K562 (cell line): ENCODE measurements at regions not wholly inside any gene's neighbourhood (a gene's known extent, or its start where the extent isn't known, plus 50 kb on each side); places are given as distances from the start of the nearest gene placed in this dataset.

Experiments used
- ATAC-seq: fragments of 200-7000 bp; cut with Tn5 transposase; 3 replicates; pipeline ENCODE4 v1.9.1; 2020; ENCODE audit warnings: moderate library complexity
- BruUV-seq: library from RNA; stranded (reverse); fragments of 400-500 nt; replicated peaks from 2 replicates; lab custom pipeline; 2021; lab: Mats Ljungman, UMichigan
- CTCF ChIA-PET: fragments of 300-600 bp; formaldehyde crosslinking; extraction: SDS; loops from one replicate; lab custom pipeline; 2021; ENCODE audit warnings: low intra/inter-chr PET ratio; lab: Yijun Ruan, JAX
- POLR2A ChIA-PET: fragments of 300-600, 350-650 bp; sonication (Branson Sonifier 250); formaldehyde crosslinking; extraction: SDS; loops from one replicate; lab custom pipeline; 2021; ENCODE audit warnings: antibody characterized with exemption, inconsistent platforms; lab: Yijun Ruan, JAX
- DNase-seq, 4 experiments: peaks; one replicate each; pipeline versions ENCODE4 v3.0.0 to v3.0.0-alpha.2; 2011 to 2018; ENCODE audit warnings: low spot score in 3 of 4, mixed read lengths in 3 of 4; ENCODE audit errors: extremely low read depth in 1 of 4
- FAIRE-seq: peaks from 2 replicates; lab custom pipeline; 2011; peaks lifted over from hg19 to GRCh38; lab: Jason Lieb, UNC
- H2AFZ ChIP-seq: 2 replicates; pipeline ENCODE4 v1.6.0; 2011; ENCODE audit warnings: low read depth, low read length, control low read depth, inconsistent platforms
- H3K27ac ChIP-seq: fragments of 200-600 bp; 3 replicates; pipeline ENCODE4 v1.8.0; 2011; ENCODE audit warnings: low read depth, mild to moderate bottlenecking, control low read depth, inconsistent platforms, low read length, moderate library complexity, mixed read lengths; ENCODE audit errors: extremely low read depth
- H3K27me3 ChIP-seq, 2 experiments: fragments of 300-600 bp in 1 of 2; 2 replicates in 1 of 2; 3 replicates in 1 of 2; pipeline versions ENCODE4 v1.6.0 to v1.8.0; 2011; ENCODE audit warnings: inconsistent platforms in 2 of 2, low read length in 2 of 2, mild to moderate bottlenecking in 1 of 2, mixed read lengths in 1 of 2, moderate library complexity in 1 of 2; ENCODE audit not compliant: control insufficient read depth in 2 of 2, insufficient read depth in 2 of 2
- H3K36me3 ChIP-seq: fragments of 300-600 bp; 3 replicates; pipeline ENCODE4 v1.8.0; 2011; ENCODE audit warnings: mild to moderate bottlenecking, low read length, inconsistent platforms; ENCODE audit not compliant: control insufficient read depth, insufficient read depth
- H3K4me1 ChIP-seq, 2 experiments: fragments of 200-600 bp in 1 of 2; replicated peaks in 1 of 2; 2 replicates in 1 of 2; 3 replicates in 1 of 2; pipeline versions ENCODE4 v1.5.1 to v1.8.0; 2011; ENCODE audit warnings: inconsistent platforms in 2 of 2, low read length in 2 of 2, mild to moderate bottlenecking in 1 of 2, mixed read lengths in 1 of 2, moderate library complexity in 1 of 2; ENCODE audit not compliant: control insufficient read depth in 2 of 2, insufficient read depth in 2 of 2
- H3K4me2 ChIP-seq: 2 replicates; pipeline ENCODE4 v1.6.1; 2011; ENCODE audit warnings: low read length, control low read depth, inconsistent platforms, mixed read lengths; ENCODE audit not compliant: insufficient read depth
- H3K4me3 ChIP-seq: fragments of 200-600 bp; sonication (generic), shearing (Covaris generic); 2 replicates; pipeline ENCODE4 v1.5.1; 2016; ENCODE audit warnings: control low read depth, inconsistent platforms
- H3K79me2 ChIP-seq: fragments of 200-600 bp; 3 replicates; pipeline ENCODE4 v1.8.0; 2011; ENCODE audit warnings: low read length, inconsistent platforms; ENCODE audit not compliant: control insufficient read depth, insufficient read depth
- H3K9ac ChIP-seq, 2 experiments: 2 replicates each; pipeline versions ENCODE4 v1.6.0 to v1.6.1; 2011; ENCODE audit warnings: low read depth in 2 of 2, low read length in 2 of 2, control low read depth in 1 of 2, inconsistent platforms in 1 of 2, mild to moderate bottlenecking in 1 of 2, mixed read lengths in 1 of 2; ENCODE audit not compliant: insufficient read depth in 1 of 2
- H3K9me1 ChIP-seq: one replicate; pipeline ENCODE4 v1.6.0; 2011; ENCODE audit warnings: inconsistent platforms, mild to moderate bottlenecking, low read length, moderate library complexity; ENCODE audit not compliant: control insufficient read depth, insufficient read depth
- H3K9me3 ChIP-seq: replicated peaks from 2 replicates; pipeline ENCODE4 v1.5.1; 2011; ENCODE audit warnings: low read depth, low read length, inconsistent platforms; ENCODE audit not compliant: control insufficient read depth, insufficient read depth
- H4K20me1 ChIP-seq: replicated peaks from 2 replicates; pipeline ENCODE4 v1.6.1; 2011; ENCODE audit warnings: low read length, inconsistent platforms, mixed read lengths; ENCODE audit not compliant: control insufficient read depth, insufficient read depth
- BCL6 ChIP-seq: fragments of 250-450 bp; sonication (Bioruptor Pico); IDR thresholded peaks from 2 replicates; pipeline ENCODE4 v1.4.0; 2020
- KDM4B ChIP-seq, 2 experiments: fragments of 450-650 bp in 1 of 2; sonication (generic) in 1 of 2; IDR thresholded peaks; 2 replicates each; pipeline ENCODE4 v1.6.1; 2016 to 2017; ENCODE audit warnings: borderline replicate concordance in 2 of 2, antibody characterized with exemption in 1 of 2, low read depth in 1 of 2, mild to moderate bottlenecking in 1 of 2
- MEF2D ChIP-seq: conservative IDR thresholded peaks from 2 replicates; pipeline ENCODE4 v1.6.1; 2016; ENCODE audit warnings: low read depth, missing genetic modification characterization, missing compliant biosample characterization
- NFIC ChIP-seq: fragments of 450-650 bp; IDR thresholded peaks from 2 replicates; pipeline ENCODE4 v1.6.1; 2017; ENCODE audit warnings: mild to moderate bottlenecking, inconsistent platforms
- POLR2A ChIP-seq: fragments of 450-650 bp; conservative IDR thresholded peaks from 2 replicates; pipeline ENCODE4 v1.6.1; 2016
- PTRF ChIP-seq: fragments of 450-650 bp; IDR thresholded peaks from 2 replicates; pipeline ENCODE4 v1.6.1; 2016; ENCODE audit warnings: mild to moderate bottlenecking, missing genetic modification characterization, missing compliant biosample characterization
- SIRT6 ChIP-seq: IDR thresholded peaks from one replicate; pipeline ENCODE4 v1.6.1; 2012; ENCODE audit warnings: low read depth, mild to moderate bottlenecking, control low read depth, inconsistent platforms, low read length, moderate library complexity
- SMARCC2 ChIP-seq: fragments of 450-650 bp; IDR thresholded peaks from 2 replicates; pipeline ENCODE4 v1.6.1; 2017; ENCODE audit warnings: antibody characterized with exemption, moderate library complexity, mild to moderate bottlenecking, low read depth
- SUPT5H ChIP-seq: fragments of 450-650 bp; IDR thresholded peaks from 2 replicates; pipeline ENCODE4 v1.6.1; 2016
- ZBTB8A ChIP-seq: fragments of 450-650 bp; IDR thresholded peaks from 2 replicates; pipeline ENCODE4 v1.6.1; 2018; ENCODE audit warnings: mild to moderate bottlenecking, moderate library complexity; ENCODE audit not compliant: partially characterized antibody
- ZFX ChIP-seq: sonication (generic); formaldehyde crosslinking; IDR thresholded peaks from 2 replicates; pipeline ENCODE4 v1.8.0; 2022; ENCODE audit warnings: mild to moderate bottlenecking, missing genetic modification reagents, moderate library complexity
- WGBS: fragments of 100-300 bp; shearing (Covaris generic); methylation state at CpG from one replicate; pipeline ENCODE4 v1.1.6; 2016; ENCODE audit warnings: low coverage, mixed read lengths; ENCODE audit not compliant: insufficient coverage; ENCODE audit errors: missing lambda C conversion rate; 5-methylcytosine and 5-hydroxymethylcytosine counted together
- in situ Hi-C: fragments of 300-500 bp; cut with MboI; formaldehyde crosslinking; loops from 4 replicates; pipeline ENCODE4 v1.15.0; 2018; ENCODE audit warnings: inconsistent platforms, mixed read lengths
- intact Hi-C: fragments of 100-400 bp; cut with micrococcal nuclease; formaldehyde crosslinking; loops from 2 replicates; pipeline ENCODE4 v1.14.2; 2022
- TF ChIP-seq, protein P1 (sequence below): sonication (generic); formaldehyde crosslinking; IDR thresholded peaks from 2 replicates; pipeline ENCODE4 v1.8.1; 2022; ENCODE audit warnings: missing genetic modification reagents
- TF ChIP-seq, protein P2 (sequence below): sonication (generic); formaldehyde crosslinking; IDR thresholded peaks from 2 replicates; pipeline ENCODE4 v1.8.1; 2023; ENCODE audit warnings: mild to moderate bottlenecking, missing genetic modification reagents
- TF ChIP-seq, protein P3 (sequence below): IDR thresholded peaks from 2 replicates; pipeline ENCODE4 v1.6.1; 2014; ENCODE audit warnings: antibody characterized with exemption
- TF ChIP-seq, protein P4 (sequence below): sonication (generic); formaldehyde crosslinking; IDR thresholded peaks from 2 replicates; pipeline ENCODE4 v1.8.0; 2022; ENCODE audit warnings: mild to moderate bottlenecking, missing genetic modification reagents
- TF ChIP-seq, protein P5 (sequence below), 2 experiments: IDR thresholded peaks; 2 replicates each; pipeline ENCODE4 v1.6.1; 2011; ENCODE audit warnings: borderline replicate concordance in 1 of 2, control low read depth in 1 of 2, low read depth in 1 of 2, low read length in 1 of 2, mild to moderate bottlenecking in 1 of 2, mixed read lengths in 1 of 2, moderate library complexity in 1 of 2; ENCODE audit not compliant: insufficient read depth in 1 of 2, insufficient read length in 1 of 2, poor library complexity in 1 of 2, severe bottlenecking in 1 of 2; ENCODE audit errors: extremely low read depth in 1 of 2

DNA sequence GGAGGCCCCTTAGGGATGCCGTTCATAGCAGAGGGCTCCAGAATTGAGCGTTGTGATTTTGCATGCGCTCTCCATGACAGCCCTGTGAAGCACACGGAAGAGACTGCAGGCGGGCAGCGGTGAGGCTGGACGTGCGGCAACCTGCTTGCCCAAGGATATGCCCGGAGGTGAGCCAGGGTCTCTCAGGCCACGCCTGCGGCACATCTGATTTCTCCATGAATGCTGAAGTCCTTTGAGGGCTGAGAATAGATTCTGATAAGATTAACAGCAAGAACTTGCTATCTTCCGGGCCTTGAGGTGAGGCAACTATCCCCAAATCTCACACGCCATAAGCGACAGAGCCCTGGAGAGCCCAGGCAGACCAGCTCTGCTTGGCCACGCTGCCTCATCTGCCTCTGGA lies 55.6 kb upstream of the LAMA1 start:
- Histone ChIP-seq H3K79me2 (no peaks in the 10 kb centered on the region), H3K36me3 (no peaks in the 10 kb centered on the region), H3K4me3 (no peak overlapping the region), H2AFZ (no peak overlapping the region), H4K20me1 (no peaks in the 10 kb centered on the region), H3K27me3 (peaks cover 10 to 31% of the 10 kb centered on the region in 2 experiments; a peak in 3 of 5 replicates), H3K9me3 (no peaks in the 10 kb centered on the region), H3K4me1 (no peaks in the 10 kb centered on the region), H3K27ac (no peak overlapping the region), H3K4me2 (no peak overlapping the region), H3K9ac (no peak overlapping the region), H3K9me1 (peaks cover 3% of the 10 kb centered on the region)
- BruUV-seq, result no TSS peak
- ATAC-seq (no peak), DNase-seq (no peak), FAIRE-seq (no peak)
- POLR2A ChIA-PET, result no interaction called here
- WGBS, result 7% methylated on average over 15 of the region's 15 CpGs
- in situ Hi-C loops (loop anchor here (10.0 kb wide), 1 partner anchor 248 kb away; no protein-coding TSS in a partner anchor), intact Hi-C loops (no loop called here)
- CTCF ChIA-PET, result no interaction called here
- TF ChIP-seq, protein P1, sequence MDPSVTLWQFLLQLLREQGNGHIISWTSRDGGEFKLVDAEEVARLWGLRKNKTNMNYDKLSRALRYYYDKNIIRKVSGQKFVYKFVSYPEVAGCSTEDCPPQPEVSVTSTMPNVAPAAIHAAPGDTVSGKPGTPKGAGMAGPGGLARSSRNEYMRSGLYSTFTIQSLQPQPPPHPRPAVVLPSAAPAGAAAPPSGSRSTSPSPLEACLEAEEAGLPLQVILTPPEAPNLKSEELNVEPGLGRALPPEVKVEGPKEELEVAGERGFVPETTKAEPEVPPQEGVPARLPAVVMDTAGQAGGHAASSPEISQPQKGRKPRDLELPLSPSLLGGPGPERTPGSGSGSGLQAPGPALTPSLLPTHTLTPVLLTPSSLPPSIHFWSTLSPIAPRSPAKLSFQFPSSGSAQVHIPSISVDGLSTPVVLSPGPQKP, result no peak
- TF ChIP-seq BCL6 (CRISPR knock-in tag) (no peak), SUPT5H (no peak), POLR2A (no peak), ZFX (CRISPR knock-in tag) (no peak), SMARCC2 (no peak), NFIC (no peak), SIRT6 (no peak), ZBTB8A (no peak), KDM4B (IDR thresholded peaks at IDR 0.05; ENCODE audit: borderline replicate concordance in 2 of 2, low read depth in 1 of 2) (no peak), MEF2D (no peak), PTRF (tag) (no peak)
- TF ChIP-seq, protein P2, sequence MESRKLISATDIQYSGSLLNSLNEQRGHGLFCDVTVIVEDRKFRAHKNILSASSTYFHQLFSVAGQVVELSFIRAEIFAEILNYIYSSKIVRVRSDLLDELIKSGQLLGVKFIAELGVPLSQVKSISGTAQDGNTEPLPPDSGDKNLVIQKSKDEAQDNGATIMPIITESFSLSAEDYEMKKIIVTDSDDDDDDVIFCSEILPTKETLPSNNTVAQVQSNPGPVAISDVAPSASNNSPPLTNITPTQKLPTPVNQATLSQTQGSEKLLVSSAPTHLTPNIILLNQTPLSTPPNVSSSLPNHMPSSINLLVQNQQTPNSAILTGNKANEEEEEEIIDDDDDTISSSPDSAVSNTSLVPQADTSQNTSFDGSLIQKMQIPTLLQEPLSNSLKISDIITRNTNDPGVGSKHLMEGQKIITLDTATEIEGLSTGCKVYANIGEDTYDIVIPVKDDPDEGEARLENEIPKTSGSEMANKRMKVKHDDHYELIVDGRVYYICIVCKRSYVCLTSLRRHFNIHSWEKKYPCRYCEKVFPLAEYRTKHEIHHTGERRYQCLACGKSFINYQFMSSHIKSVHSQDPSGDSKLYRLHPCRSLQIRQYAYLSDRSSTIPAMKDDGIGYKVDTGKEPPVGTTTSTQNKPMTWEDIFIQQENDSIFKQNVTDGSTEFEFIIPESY (CRISPR knock-in tag), result no peak
- TF ChIP-seq, protein P3, sequence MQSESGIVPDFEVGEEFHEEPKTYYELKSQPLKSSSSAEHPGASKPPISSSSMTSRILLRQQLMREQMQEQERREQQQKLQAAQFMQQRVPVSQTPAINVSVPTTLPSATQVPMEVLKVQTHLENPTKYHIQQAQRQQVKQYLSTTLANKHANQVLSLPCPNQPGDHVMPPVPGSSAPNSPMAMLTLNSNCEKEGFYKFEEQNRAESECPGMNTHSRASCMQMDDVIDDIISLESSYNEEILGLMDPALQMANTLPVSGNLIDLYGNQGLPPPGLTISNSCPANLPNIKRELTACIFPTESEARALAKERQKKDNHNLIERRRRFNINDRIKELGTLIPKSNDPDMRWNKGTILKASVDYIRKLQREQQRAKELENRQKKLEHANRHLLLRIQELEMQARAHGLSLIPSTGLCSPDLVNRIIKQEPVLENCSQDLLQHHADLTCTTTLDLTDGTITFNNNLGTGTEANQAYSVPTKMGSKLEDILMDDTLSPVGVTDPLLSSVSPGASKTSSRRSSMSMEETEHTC, result no peak
- TF ChIP-seq, protein P4, sequence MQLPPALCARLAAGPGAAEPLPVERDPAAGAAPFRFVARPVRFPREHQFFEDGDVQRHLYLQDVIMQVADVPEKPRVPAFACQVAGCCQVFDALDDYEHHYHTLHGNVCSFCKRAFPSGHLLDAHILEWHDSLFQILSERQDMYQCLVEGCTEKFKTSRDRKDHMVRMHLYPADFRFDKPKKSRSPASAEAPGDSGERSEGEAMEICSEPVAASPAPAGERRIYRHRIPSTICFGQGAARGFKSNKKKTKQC (CRISPR knock-in tag), result no peak
- TF ChIP-seq, protein P5, sequence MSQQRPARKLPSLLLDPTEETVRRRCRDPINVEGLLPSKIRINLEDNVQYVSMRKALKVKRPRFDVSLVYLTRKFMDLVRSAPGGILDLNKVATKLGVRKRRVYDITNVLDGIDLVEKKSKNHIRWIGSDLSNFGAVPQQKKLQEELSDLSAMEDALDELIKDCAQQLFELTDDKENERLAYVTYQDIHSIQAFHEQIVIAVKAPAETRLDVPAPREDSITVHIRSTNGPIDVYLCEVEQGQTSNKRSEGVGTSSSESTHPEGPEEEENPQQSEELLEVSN (IDR thresholded peaks at IDR 0.05; ENCODE audit: borderline replicate concordance in 1 of 2, extremely low read depth in 1 of 2, insufficient read depth in 1 of 2, insufficient read length in 1 of 2, low read depth in 1 of 2, low read length in 1 of 2, poor library complexity in 1 of 2, severe bottlenecking in 1 of 2), result no peak
